ENCODE measurements at regions not wholly inside any gene's neighbourhood (a gene's known extent, or its start where the extent isn't known, plus 50 kb on each side); places are given as distances from the start of the nearest gene placed in this dataset.

- TF ChIP-seq, protein P1, sequence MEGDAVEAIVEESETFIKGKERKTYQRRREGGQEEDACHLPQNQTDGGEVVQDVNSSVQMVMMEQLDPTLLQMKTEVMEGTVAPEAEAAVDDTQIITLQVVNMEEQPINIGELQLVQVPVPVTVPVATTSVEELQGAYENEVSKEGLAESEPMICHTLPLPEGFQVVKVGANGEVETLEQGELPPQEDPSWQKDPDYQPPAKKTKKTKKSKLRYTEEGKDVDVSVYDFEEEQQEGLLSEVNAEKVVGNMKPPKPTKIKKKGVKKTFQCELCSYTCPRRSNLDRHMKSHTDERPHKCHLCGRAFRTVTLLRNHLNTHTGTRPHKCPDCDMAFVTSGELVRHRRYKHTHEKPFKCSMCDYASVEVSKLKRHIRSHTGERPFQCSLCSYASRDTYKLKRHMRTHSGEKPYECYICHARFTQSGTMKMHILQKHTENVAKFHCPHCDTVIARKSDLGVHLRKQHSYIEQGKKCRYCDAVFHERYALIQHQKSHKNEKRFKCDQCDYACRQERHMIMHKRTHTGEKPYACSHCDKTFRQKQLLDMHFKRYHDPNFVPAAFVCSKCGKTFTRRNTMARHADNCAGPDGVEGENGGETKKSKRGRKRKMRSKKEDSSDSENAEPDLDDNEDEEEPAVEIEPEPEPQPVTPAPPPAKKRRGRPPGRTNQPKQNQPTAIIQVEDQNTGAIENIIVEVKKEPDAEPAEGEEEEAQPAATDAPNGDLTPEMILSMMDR (IDR thresholded peaks at IDR 0.05) = no peak
- TF ChIP-seq POLR2A (IDR thresholded peaks at IDR 0.05) = no peak
These were observed 94.1 kb downstream of the GPR139 start for GRCh38 chr16:19979638-19980037.

All from lower leg skin (tissue), 3 donors.